B cell (primary cell): ENCODE measurements at regions not wholly inside any gene's neighbourhood (a gene's known extent, or its start where the extent isn't known, plus 50 kb on each side); places are given as distances from the start of the nearest gene placed in this dataset.

Experiments used
- ATAC-seq: fragments of 200-7000 bp; cut with Tn5 transposase; one replicate; pipeline ENCODE4 v1.10.0; 2021; ENCODE audit warnings: low read depth, mild to moderate bottlenecking, moderate number of reproducible peaks, moderate library complexity
- CTCF ChIA-PET: fragments of 350-600 bp; sonication (Branson Sonifier 250); formaldehyde crosslinking; loops from one replicate; lab custom pipeline; 2021; ENCODE audit warnings: antibody characterized with exemption, inconsistent platforms; lab: Charles Lee
- POLR2A ChIA-PET: fragments of 350-600 bp; sonication (Branson Sonifier 250); formaldehyde crosslinking; loops from one replicate; lab custom pipeline; 2021; ENCODE audit warnings: antibody characterized with exemption; lab: Charles Lee
- DNase-seq: peaks from one replicate; pipeline ENCODE4 v3.0.0; 2013
- H2AFZ ChIP-seq: 2 replicates; pipeline ENCODE4 v1.6.1; 2012; ENCODE audit warnings: mild to moderate bottlenecking, low read depth, low read length; ENCODE audit not compliant: insufficient read depth, poor library complexity, severe bottlenecking
- H3K27ac ChIP-seq, 2 donors: 1 replicate in 1 of 2; 2 replicates in 1 of 2; pipeline ENCODE4 v1.5.1; 2012 to 2013; ENCODE audit warnings: low read length in 2 of 2, mild to moderate bottlenecking in 2 of 2, moderate library complexity in 1 of 2
- H3K27me3 ChIP-seq, 4 experiments: fragments of 200-600 bp in 1 of 4; sonication (generic) in 1 of 4; replicated peaks in 1 of 4; 1 replicate in 2 of 4; 2 replicates in 2 of 4; pipeline versions ENCODE4 v1.6.1 to v1.7.0; 2013 to 2016; ENCODE audit warnings: low read length in 3 of 4, mild to moderate bottlenecking in 2 of 4, mixed read lengths in 1 of 4, moderate library complexity in 1 of 4; ENCODE audit not compliant: insufficient read depth in 4 of 4, control insufficient read depth in 3 of 4; ENCODE audit errors: control extremely low read depth in 1 of 4
- H3K36me3 ChIP-seq, 2 experiments: replicated peaks in 1 of 2; 1 replicate in 1 of 2; 2 replicates in 1 of 2; pipeline versions ENCODE4 v1.6.1 to v1.7.1; 2013; ENCODE audit warnings: low read length in 1 of 2; ENCODE audit not compliant: insufficient read depth in 2 of 2, control insufficient read depth in 1 of 2; ENCODE audit errors: control extremely low read depth in 1 of 2, extremely low read depth in 1 of 2
- H3K4me1 ChIP-seq, 2 donors: fragments of 200-600 bp in 1 of 2; sonication (generic) in 1 of 2; 1 replicate in 1 of 2; 2 replicates in 1 of 2; pipeline versions ENCODE4 v1.5.1 to v1.6.1; 2013 to 2017; ENCODE audit warnings: low read length in 2 of 2; ENCODE audit not compliant: control insufficient read depth in 2 of 2, insufficient read depth in 2 of 2
- H3K4me2 ChIP-seq: replicated peaks from 2 replicates; pipeline ENCODE3; 2012; ENCODE audit warnings: mild to moderate bottlenecking, low read depth, low read length; ENCODE audit not compliant: poor library complexity, severe bottlenecking
- H3K4me3 ChIP-seq, 5 experiments: fragments of 200-600 bp in 1 of 5; sonication (generic) in 1 of 5; 1 replicate in 3 of 5; 2 replicates in 2 of 5; pipeline versions ENCODE4 v1.5.1 to v1.7.0; 2011 to 2016; ENCODE audit warnings: low read length in 4 of 5, mild to moderate bottlenecking in 4 of 5, low read depth in 2 of 5, control low read depth in 1 of 5, moderate library complexity in 1 of 5; ENCODE audit not compliant: insufficient read depth in 1 of 5; ENCODE audit errors: control extremely low read depth in 1 of 5, extremely low read depth in 1 of 5
- H3K79me2 ChIP-seq: fragments of 200-600 bp; sonication (generic); one replicate; pipeline ENCODE4 v1.6.0; 2016; ENCODE audit warnings: low read length; ENCODE audit not compliant: control insufficient read depth, insufficient read depth
- H3K9ac ChIP-seq: fragments of 200-600 bp; sonication (generic); 2 replicates; pipeline ENCODE4 v1.6.1; 2017; ENCODE audit warnings: mild to moderate bottlenecking, low read length, moderate library complexity
- H3K9me3 ChIP-seq, 3 donors: one replicate each; pipeline versions ENCODE4 v1.6.1 to v1.7.1; 2013; ENCODE audit warnings: low read length in 2 of 3; ENCODE audit not compliant: control insufficient read depth in 2 of 3, insufficient read depth in 1 of 3; ENCODE audit errors: control extremely low read depth in 1 of 3
- H4K20me1 ChIP-seq: 2 replicates; pipeline ENCODE4 v1.6.0; 2012; ENCODE audit warnings: mild to moderate bottlenecking, low read length; ENCODE audit not compliant: insufficient read depth, control insufficient read depth, poor library complexity, severe bottlenecking
- H3K27ac Mint-ChIP-seq: one replicate; pipeline ENCODE4 v1.8.0; 2021; ENCODE audit warnings: mixed read lengths
- H3K27me3 Mint-ChIP-seq: one replicate; pipeline ENCODE4 v1.8.0; 2021; ENCODE audit warnings: mixed read lengths
- H3K4me1 Mint-ChIP-seq: one replicate; pipeline ENCODE4 v1.8.0; 2021; ENCODE audit warnings: mixed read lengths
- H3K4me3 Mint-ChIP-seq: one replicate; pipeline ENCODE4 v1.8.0; 2021; ENCODE audit warnings: mixed read lengths
- H3K9me3 Mint-ChIP-seq: one replicate; pipeline ENCODE4 v1.8.0; 2022; ENCODE audit warnings: mixed read lengths; ENCODE audit not compliant: insufficient read depth
- CTCF ChIP-seq: fragments of 200-600 bp; IDR thresholded peaks from one replicate; pipeline ENCODE4 v1.8.0; 2022; ENCODE audit warnings: antibody characterized with exemption, mild to moderate bottlenecking
- EZH2 ChIP-seq: IDR thresholded peaks from 2 replicates; pipeline ENCODE4 v1.6.1; 2012; ENCODE audit warnings: borderline replicate concordance, low read depth, mild to moderate bottlenecking, moderate library complexity, low read length; ENCODE audit not compliant: insufficient read depth, poor library complexity, severe bottlenecking
- WGBS: methylation state at CpG from one replicate; pipeline ENCODE4 v1.1.5; 2013; ENCODE audit warnings: missing lambda C conversion rate; ENCODE audit not compliant: insufficient coverage; 5-methylcytosine and 5-hydroxymethylcytosine counted together
- intact Hi-C: fragments of 100-400 bp; cut with micrococcal nuclease; formaldehyde crosslinking; loops from one replicate; pipeline ENCODE4 v1.10.0; 2022

- H3K4me2 ChIP-seq: no peak overlapping the region
- no peaks in the 10 kb centered on the region for H3K79me2 ChIP-seq
- Mint-ChIP-seq H3K9me3 (peaks cover 3% of the 10 kb centered on the region), H3K4me3 (no peak overlapping the region), H3K27ac (no peak overlapping the region), H3K27me3 (no peaks in the 10 kb centered on the region), H3K4me1 (no peaks in the 10 kb centered on the region)
- H3K4me3 ChIP-seq: no peak overlapping the region
- TF ChIP-seq EZH2 (no peak), CTCF (no peak)
- ATAC-seq (no peak), DNase-seq (no peak)
- POLR2A ChIA-PET: no interaction called here
- H3K27me3 ChIP-seq: no peaks in the 10 kb centered on the region
- no peak overlapping the region for H2AFZ ChIP-seq
- H3K36me3 ChIP-seq: no peaks in the 10 kb centered on the region
- H3K9ac ChIP-seq: no peak overlapping the region
- no peaks in the 10 kb centered on the region for H4K20me1 ChIP-seq
- CTCF ChIA-PET: no interaction called here
- H3K27ac ChIP-seq: no peak overlapping the region
- H3K9me3 ChIP-seq: peaks cover 0 to 3% (median 0%) of the 10 kb centered on the region in 3 donors
- no peaks in the 10 kb centered on the region for H3K4me1 ChIP-seq
- no CpG with 5 or more reads among the region's 1 CpG for WGBS
- intact Hi-C loops: no loop called here
Observed at GRCh38 chr2:5588601-5589000, 103.6 kb upstream of the SOX11 start.

- no peak overlapping the region for H2AFZ ChIP-seq
- H3K36me3 ChIP-seq: no peaks in the 10 kb centered on the region
- H4K20me1 ChIP-seq: no peaks in the 10 kb centered on the region
- no peaks in the 10 kb centered on the region for H3K27me3 ChIP-seq
- no peaks in the 10 kb centered on the region for H3K79me2 ChIP-seq
- peaks cover 0 to 3% (median 0%) of the 10 kb centered on the region in 3 donors for H3K9me3 ChIP-seq
- H3K4me2 ChIP-seq: no peak overlapping the region
- Mint-ChIP-seq H3K27ac (no peak overlapping the region), H3K9me3 (no peaks in the 10 kb centered on the region), H3K4me1 (no peaks in the 10 kb centered on the region), H3K27me3 (no peaks in the 10 kb centered on the region), H3K4me3 (no peak overlapping the region)
- H3K4me1 ChIP-seq: no peaks in the 10 kb centered on the region
- ChIA-PET CTCF (no interaction called here), POLR2A (no interaction called here)
- intact Hi-C loops: no loop called here
- TF ChIP-seq EZH2 (no peak), CTCF (no peak)
- H3K9ac ChIP-seq: no peak overlapping the region
- no peak overlapping the region for H3K4me3 ChIP-seq
- H3K27ac ChIP-seq: no peak overlapping the region
- ATAC-seq (no peak), DNase-seq (no peak)
- 80% methylated on average over 6 of the region's 6 CpGs for WGBS
Observed at GRCh38 chr2:5589183-5589582, 103.0 kb upstream of the SOX11 start.
